Epithelial cell of esophagus (primary cell): ENCODE measurements at regions not wholly inside any gene's neighbourhood (a gene's known extent, or its start where the extent isn't known, plus 50 kb on each side); places are given as distances from the start of the nearest gene placed in this dataset.
A peak's percentile ranks its signal among the peaks of the same experiment; 100 is the strongest.

Source experiments
- DNase-seq: peaks from one replicate; pipeline ENCODE4 v3.0.0; 2010; ENCODE audit warnings: low read depth
- H3K4me3 ChIP-seq: 2 replicates; pipeline ENCODE4 v1.5.1; 2011; ENCODE audit warnings: mild to moderate bottlenecking, low read length, control low read depth
- TF ChIP-seq, protein P1 (sequence below): IDR thresholded peaks from 2 replicates; pipeline ENCODE4 v1.5.1; 2011; ENCODE audit warnings: low read depth, mild to moderate bottlenecking, low read length, control low read depth, inconsistent platforms; ENCODE audit not compliant: insufficient read depth; ENCODE audit errors: missing control alignments

GRCh38 chr13:76783798-76784197 is 102.4 kb downstream of the KCTD12 start:
- DNase-seq, result peak; percentile 30
- no peak overlapping the region for H3K4me3 ChIP-seq
- TF ChIP-seq, protein P1, sequence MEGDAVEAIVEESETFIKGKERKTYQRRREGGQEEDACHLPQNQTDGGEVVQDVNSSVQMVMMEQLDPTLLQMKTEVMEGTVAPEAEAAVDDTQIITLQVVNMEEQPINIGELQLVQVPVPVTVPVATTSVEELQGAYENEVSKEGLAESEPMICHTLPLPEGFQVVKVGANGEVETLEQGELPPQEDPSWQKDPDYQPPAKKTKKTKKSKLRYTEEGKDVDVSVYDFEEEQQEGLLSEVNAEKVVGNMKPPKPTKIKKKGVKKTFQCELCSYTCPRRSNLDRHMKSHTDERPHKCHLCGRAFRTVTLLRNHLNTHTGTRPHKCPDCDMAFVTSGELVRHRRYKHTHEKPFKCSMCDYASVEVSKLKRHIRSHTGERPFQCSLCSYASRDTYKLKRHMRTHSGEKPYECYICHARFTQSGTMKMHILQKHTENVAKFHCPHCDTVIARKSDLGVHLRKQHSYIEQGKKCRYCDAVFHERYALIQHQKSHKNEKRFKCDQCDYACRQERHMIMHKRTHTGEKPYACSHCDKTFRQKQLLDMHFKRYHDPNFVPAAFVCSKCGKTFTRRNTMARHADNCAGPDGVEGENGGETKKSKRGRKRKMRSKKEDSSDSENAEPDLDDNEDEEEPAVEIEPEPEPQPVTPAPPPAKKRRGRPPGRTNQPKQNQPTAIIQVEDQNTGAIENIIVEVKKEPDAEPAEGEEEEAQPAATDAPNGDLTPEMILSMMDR, result no peak

GRCh38 chr13:76778853-76779252 is 107.4 kb downstream of the KCTD12 start:
- TF ChIP-seq, protein P1, result no peak
- H3K4me3 ChIP-seq, result no peak overlapping the region
- no peak for DNase-seq

DNA sequence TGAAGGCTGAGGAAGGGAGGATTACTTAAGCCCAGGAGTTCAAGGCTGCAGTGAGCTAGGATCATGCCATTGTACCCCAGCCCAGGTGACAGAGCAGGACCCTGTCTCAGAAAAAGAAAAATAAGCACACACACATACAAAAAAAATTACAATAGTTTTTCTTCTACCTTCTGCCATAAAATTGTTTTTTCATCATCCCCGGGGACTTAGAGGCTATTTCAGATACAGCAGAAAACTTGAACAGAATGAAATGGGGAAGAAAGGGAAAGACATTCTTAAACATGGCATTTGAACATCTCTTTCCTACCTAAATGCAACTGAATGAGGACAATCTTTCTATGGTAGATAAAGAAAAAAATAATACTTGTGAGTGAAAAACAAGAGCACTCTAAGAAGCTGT is 109.1 kb downstream of the KCTD12 start:
- DNase-seq, result no peak
- no peak overlapping the region for H3K4me3 ChIP-seq
- TF ChIP-seq, protein P1, result no peak

DNA sequence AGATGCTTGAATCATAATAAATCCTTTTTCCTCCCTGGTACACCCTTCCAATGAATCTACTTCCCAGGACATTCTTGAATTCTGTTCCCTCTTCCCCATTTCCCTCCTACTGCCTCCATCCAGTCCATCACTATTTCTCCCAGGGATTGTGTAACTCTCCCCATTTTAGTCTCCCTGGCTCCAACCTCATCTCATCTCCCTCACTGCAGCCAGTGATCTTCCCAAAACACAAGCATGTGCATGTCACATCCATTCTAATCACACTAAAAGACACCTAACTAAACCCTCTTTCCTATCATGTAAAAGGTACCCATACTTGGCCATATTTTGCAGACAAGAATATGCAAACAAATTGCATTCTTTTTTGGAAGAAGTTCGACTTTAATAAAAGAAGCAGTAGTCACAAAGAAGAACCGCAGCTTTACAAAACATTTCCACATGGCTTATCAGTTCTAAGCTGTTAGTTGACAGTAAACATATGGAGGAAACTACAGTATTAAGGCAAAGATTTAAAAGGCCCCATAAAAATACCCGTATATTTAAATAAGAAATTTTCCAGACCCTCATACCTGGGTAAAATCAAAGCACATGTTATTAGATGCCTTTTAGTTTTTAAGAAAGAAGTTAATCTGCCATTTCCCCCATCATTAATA is 111.0 kb downstream of the KCTD12 start:
- TF ChIP-seq, protein P1, result no peak
- no peak overlapping the region for H3K4me3 ChIP-seq
- DNase-seq, result no peak

GRCh38 chr13:76773448-76774094 is 112.6 kb downstream of the KCTD12 start:
- H3K4me3 ChIP-seq, result no peak overlapping the region
- no peak for DNase-seq
- TF ChIP-seq, protein P1, result no peak

- DNase-seq, result no peak
- H3K4me3 ChIP-seq, result no peak overlapping the region
- TF ChIP-seq, protein P1, result no peak
These were observed 114.0 kb downstream of the KCTD12 start for GRCh38 chr13:76772241-76772640.

DNA sequence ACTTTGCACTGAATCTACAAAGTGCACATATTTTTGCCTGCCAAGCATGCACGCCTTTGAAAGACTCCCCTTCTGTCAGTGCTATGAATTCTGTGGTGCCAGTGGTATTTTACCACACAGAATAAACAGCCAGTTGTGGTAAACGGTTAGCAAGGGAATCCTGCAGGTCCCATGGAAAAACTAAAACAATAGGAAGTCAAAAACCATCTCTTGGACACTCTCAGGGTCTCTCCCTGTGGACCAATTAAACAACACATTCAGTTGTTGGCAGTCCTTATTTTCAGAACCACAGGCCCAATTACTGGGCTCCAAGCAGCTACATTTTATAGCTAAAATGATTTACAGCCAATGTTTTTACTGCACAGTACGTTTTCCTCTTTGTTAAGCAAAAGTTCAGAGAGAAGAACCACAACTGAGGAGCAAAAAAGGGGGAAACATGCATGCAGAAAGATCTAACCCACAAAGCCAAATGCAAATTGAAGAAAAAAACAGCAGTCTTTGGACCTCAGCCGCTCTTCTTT is 116.9 kb downstream of the KCTD12 start:
- TF ChIP-seq, protein P1, result no peak
- no peak overlapping the region for H3K4me3 ChIP-seq
- no peak for DNase-seq
